GM04503 (cell line): ENCODE measurements at regions not wholly inside any gene's neighbourhood (a gene's known extent, or its start where the extent isn't known, plus 50 kb on each side); places are given as distances from the start of the nearest gene placed in this dataset.

ENCODE experiments used
- DNase-seq: peaks from one replicate; pipeline ENCODE4 v3.0.0-alpha.2; 2012; ENCODE audit warnings: low read depth

GRCh38 chr5:115072266-115073064 lies 97.2 kb downstream of the TRIM36 start:
- DNase-seq = no peak

GRCh38 chr5:115070737-115071136 lies 99.0 kb downstream of the TRIM36 start:
- DNase-seq = no peak

- peak; percentile 11 for DNase-seq
Observed at GRCh38 chr5:115069087-115069968, 100.4 kb downstream of the TRIM36 start.

- DNase-seq = no peak
Observed at GRCh38 chr5:115068239-115069086, 101.2 kb downstream of the TRIM36 start.

GRCh38 chr5:115064380-115064779 lies 105.3 kb downstream of the TRIM36 start:
- no peak for DNase-seq

- no peak for DNase-seq
Observed at GRCh38 chr5:115054387-115054951, 115.2 kb downstream of the TRIM36 start.

GRCh38 chr5:115052948-115053347 lies 116.8 kb downstream of the TRIM36 start:
- DNase-seq = no peak

GRCh38 chr5:115050866-115051265 lies 118.8 kb downstream of the TRIM36 start:
- DNase-seq = no peak

- no peak for DNase-seq
Observed at GRCh38 chr5:115033861-115034260, 135.8 kb downstream of the TRIM36 start.

GRCh38 chr5:115028557-115028956 lies 141.2 kb downstream of the TRIM36 start:
- DNase-seq = no peak

GRCh38 chr5:115024922-115025321 lies 144.8 kb downstream of the TRIM36 start:
- DNase-seq = no peak

- no peak for DNase-seq
Observed at GRCh38 chr5:115022303-115022702, 147.4 kb downstream of the TRIM36 start.

- DNase-seq = no peak
Observed at GRCh38 chr5:115016646-115017045, 153.1 kb downstream of the TRIM36 start.

GRCh38 chr5:114999176-114999575 lies 170.5 kb downstream of the TRIM36 start:
- DNase-seq = no peak

GRCh38 chr5:114989512-114989911 lies 180.2 kb downstream of the TRIM36 start:
- DNase-seq = no peak

- no peak for DNase-seq
Observed at GRCh38 chr5:114988096-114988495, 181.6 kb downstream of the TRIM36 start.

GRCh38 chr5:114984796-114985195 lies 184.9 kb downstream of the TRIM36 start:
- DNase-seq = no peak

GRCh38 chr5:114981111-114981510 lies 188.6 kb downstream of the TRIM36 start:
- DNase-seq = no peak

- no peak for DNase-seq
Observed at GRCh38 chr5:114977979-114978573, 191.6 kb downstream of the TRIM36 start.

GRCh38 chr5:114969482-114969881 lies 200.2 kb downstream of the TRIM36 start:
- DNase-seq = no peak

GRCh38 chr5:114957384-114957783 lies 212.3 kb downstream of the TRIM36 start:
- no peak for DNase-seq
